Esophagus squamous epithelium (tissue), 5 donors: ENCODE measurements at regions not wholly inside any gene's neighbourhood (a gene's known extent, or its start where the extent isn't known, plus 50 kb on each side); places are given as distances from the start of the nearest gene placed in this dataset.

Experiments used
- DNase-seq: peaks from one replicate; lab custom pipeline; 2025; lab: John Stamatoyannopoulos, UW
- H3K27ac ChIP-seq, 4 donors: fragments of 200-600 bp; sonication (generic); one replicate each; pipeline ENCODE4 v1.5.1; 2016 to 2019; ENCODE audit warnings: mild to moderate bottlenecking in 1 of 4
- H3K27me3 ChIP-seq, 4 donors: fragments of 200-600 bp; sonication (generic); 1 replicate in 3 of 4; 2 replicates in 1 of 4; pipeline versions ENCODE4 v1.5.1 to v1.6.0; 2017 to 2021; ENCODE audit warnings: antibody characterized with exemption in 1 of 4
- H3K36me3 ChIP-seq, 3 donors: fragments of 200-600 bp; sonication (generic); one replicate each; pipeline ENCODE4 v1.5.1; 2016 to 2019
- H3K4me1 ChIP-seq, 3 donors: fragments of 200-600 bp; sonication (generic); one replicate each; pipeline ENCODE4 v1.5.1; 2017 to 2019
- H3K4me3 ChIP-seq, 4 donors: fragments of 200-600 bp; sonication (generic); 1 replicate in 3 of 4; 2 replicates in 1 of 4; pipeline ENCODE4 v1.5.1; 2016 to 2019; ENCODE audit warnings: mild to moderate bottlenecking in 2 of 4, moderate library complexity in 1 of 4
- H3K9me3 ChIP-seq, 3 donors: fragments of 200-600 bp; sonication (generic); one replicate each; pipeline ENCODE4 v1.5.1; 2016 to 2019
- CTCF ChIP-seq, 6 experiments: fragments of 450-650 bp in 4 of 6; fragments of 200-600 bp in 2 of 6; sonication (generic) in 2 of 6; IDR thresholded peaks; one replicate each; pipeline ENCODE4 v1.5.1; 2016 to 2019; ENCODE audit warnings: antibody characterized with exemption in 6 of 6, mild to moderate bottlenecking in 4 of 6, moderate library complexity in 4 of 6
- POLR2A ChIP-seq, 4 donors: fragments of 450-650 bp; IDR thresholded peaks; one replicate each; pipeline ENCODE4 v1.6.1; 2017; ENCODE audit warnings: antibody characterized with exemption in 4 of 4, mild to moderate bottlenecking in 4 of 4, moderate library complexity in 3 of 4
- WGBS, 2 donors: methylation state at CpG; one replicate each; pipeline ENCODE4 v1.1.5; 2018; 5-methylcytosine and 5-hydroxymethylcytosine counted together
- intact Hi-C: fragments of 100-400 bp; cut with DNase I; formaldehyde crosslinking; loops from one replicate; pipeline ENCODE4 v1.15.0; 2022
- donor health status: DM: yes; HTN: yes; CAD: no.

- Histone ChIP-seq H3K9me3 (peaks cover 0 to 7% (median 7%) of the 10 kb centered on the region in 3 donors), H3K27ac (no peak overlapping the region), H3K4me3 (no peak overlapping the region), H3K4me1 (no peaks in the 10 kb centered on the region), H3K27me3 (no peaks in the 10 kb centered on the region), H3K36me3 (no peaks in the 10 kb centered on the region)
- no peak for TF ChIP-seq CTCF (IDR thresholded peaks at IDR 0.05)
- WGBS, 2 donors = 95 to 96% methylated on average over 1 of the region's 1 CpG
- no peak for DNase-seq
- intact Hi-C loops = no loop called here
Measured at GRCh38 chr12:38984388-38984787, 79.0 kb upstream of the CPNE8 start.

- no peak overlapping the region for H3K27ac ChIP-seq
- intact Hi-C loops = no loop called here
- TF ChIP-seq POLR2A (IDR thresholded peaks at IDR 0.05) = no peak
- TF ChIP-seq CTCF (IDR thresholded peaks at IDR 0.05) = no peak
- H3K4me1 ChIP-seq = no peaks in the 10 kb centered on the region
- 71 to 74% methylated on average over 6 of the region's 6 CpGs for WGBS, 2 donors
- no peak overlapping the region for H3K4me3 ChIP-seq
- no peaks in the 10 kb centered on the region for H3K27me3 ChIP-seq
- DNase-seq = no peak
- H3K36me3 ChIP-seq = no peaks in the 10 kb centered on the region
- H3K9me3 ChIP-seq = peaks cover 0 to 7% (median 7%) of the 10 kb centered on the region in 3 donors
Measured at GRCh38 chr12:38983117-38983571, 77.8 kb upstream of the CPNE8 start.

- intact Hi-C loops = no loop called here
- 16 to 20% methylated on average over 1 of the region's 1 CpG for WGBS, 2 donors
- Histone ChIP-seq H3K4me3 (no peak overlapping the region), H3K4me1 (no peaks in the 10 kb centered on the region), H3K9me3 (no peaks in the 10 kb centered on the region), H3K27ac (no peak overlapping the region), H3K27me3 (no peaks in the 10 kb centered on the region), H3K36me3 (no peaks in the 10 kb centered on the region)
- no peak for DNase-seq
- no peak for TF ChIP-seq POLR2A (IDR thresholded peaks at IDR 0.05)
- TF ChIP-seq CTCF (IDR thresholded peaks at IDR 0.05) = no peak
Measured at GRCh38 chr12:38977132-38977531, 71.7 kb upstream of the CPNE8 start.

- intact Hi-C loops = no loop called here
- H3K36me3 ChIP-seq = no peaks in the 10 kb centered on the region
Measured at GRCh38 chr12:38969706-38970105, 64.3 kb upstream of the CPNE8 start.

GRCh38 chr12:38961683-38962082 is 56.3 kb upstream of the CPNE8 start:
- Histone ChIP-seq H3K4me1 (no peaks in the 10 kb centered on the region), H3K27me3 (no peaks in the 10 kb centered on the region), H3K4me3 (no peak overlapping the region), H3K27ac (no peak overlapping the region), H3K36me3 (no peaks in the 10 kb centered on the region), H3K9me3 (no peaks in the 10 kb centered on the region)
- no peak for DNase-seq
- TF ChIP-seq POLR2A (IDR thresholded peaks at IDR 0.05) = no peak
- no peak for TF ChIP-seq CTCF (IDR thresholded peaks at IDR 0.05)
- WGBS, 2 donors = 87 to 89% methylated on average over 5 of the region's 5 CpGs
- intact Hi-C loops = no loop called here

More at GRCh38 chr12:38969706-38970105, 64.3 kb upstream of the CPNE8 start:
- H3K9me3 ChIP-seq = peaks cover 0 to 7% (median 0%) of the 10 kb centered on the region in 3 donors
- H3K27me3 ChIP-seq = no peaks in the 10 kb centered on the region
- no peak overlapping the region for H3K4me3 ChIP-seq
- DNase-seq = no peak
- WGBS, 2 donors = 87 to 94% methylated on average over 2 of the region's 2 CpGs
- H3K4me1 ChIP-seq = no peaks in the 10 kb centered on the region
- TF ChIP-seq CTCF (IDR thresholded peaks at IDR 0.05) (no peak), POLR2A (IDR thresholded peaks at IDR 0.05) (no peak)
- no peak overlapping the region for H3K27ac ChIP-seq
